UCSD-AML1 (cell line): ENCODE measurements at regions not wholly inside any gene's neighbourhood (a gene's known extent, or its start where the extent isn't known, plus 50 kb on each side); places are given as distances from the start of the nearest gene placed in this dataset.
"Not testable (repeated sequence)": the region's sequence is repeated elsewhere in the genome, so short reads cannot be mapped to it uniquely, and the experiment has no call there.

Experiments
- DNase-seq: peaks from one replicate; lab custom pipeline; 2025; ENCODE audit not compliant: unreplicated experiment; lab: John Stamatoyannopoulos, UW

DNA sequence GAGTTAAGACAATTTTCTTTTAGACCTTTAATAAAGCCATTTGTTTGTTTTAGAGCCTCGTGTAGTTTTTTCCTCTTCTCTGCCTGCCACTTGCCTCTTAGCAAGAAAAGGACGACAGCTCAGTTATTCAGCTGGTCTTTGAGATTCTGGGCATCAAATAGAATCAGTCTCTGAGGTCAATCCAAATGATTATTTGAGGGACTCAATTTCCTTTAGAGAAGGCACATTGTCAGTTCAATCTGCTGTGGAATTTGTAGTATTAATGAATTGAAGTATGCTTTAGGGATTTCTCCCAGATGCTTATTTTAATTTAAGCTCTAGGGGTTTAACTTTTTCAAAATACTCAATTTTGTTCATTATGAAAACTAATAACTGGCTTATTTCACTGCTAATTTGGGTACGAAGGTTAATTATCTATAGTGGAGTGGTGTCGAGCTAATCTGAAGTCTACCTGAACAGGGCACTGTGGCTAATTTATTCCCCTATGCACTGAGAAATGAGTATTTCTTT is 841.2 kb upstream of the AUTS2 start:
- DNase-seq: no peak

DNA sequence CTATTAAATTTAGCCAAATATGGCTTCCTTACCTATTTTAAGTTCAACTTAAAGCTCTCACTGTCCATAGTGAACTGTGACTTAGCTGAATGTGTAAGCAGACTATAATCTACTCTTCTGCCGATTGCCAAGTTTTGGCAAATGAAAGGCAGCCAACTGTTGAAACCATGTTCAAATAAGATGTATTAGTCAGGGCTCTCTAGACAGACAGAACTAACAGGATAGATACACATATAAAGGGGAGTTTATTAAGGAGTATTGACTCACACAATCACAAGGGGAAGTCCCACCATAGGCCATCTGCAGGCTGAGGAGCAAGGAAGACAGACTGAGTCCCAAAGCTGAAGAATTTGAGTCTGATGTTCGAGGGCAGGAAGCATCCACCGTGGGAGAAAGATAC is 837.7 kb upstream of the AUTS2 start:
- no peak for DNase-seq

DNA sequence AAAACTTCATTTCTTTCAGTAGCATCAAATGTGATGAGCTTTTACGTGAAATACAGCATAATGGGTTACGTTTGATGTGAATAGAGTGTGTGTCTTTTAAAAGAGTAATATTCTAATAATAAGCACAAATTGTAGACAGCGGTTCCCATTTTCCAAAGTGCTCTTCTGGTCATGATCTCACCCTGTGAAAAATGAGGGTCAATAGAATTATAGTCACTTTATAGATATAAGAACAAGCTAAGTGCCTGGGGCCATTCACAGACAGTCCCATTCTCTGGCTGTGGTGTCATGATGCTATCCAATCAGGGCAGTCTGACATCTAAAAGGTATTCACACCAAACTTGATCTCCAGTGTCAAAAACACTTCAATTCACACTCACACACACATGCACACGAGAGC is 830.8 kb upstream of the AUTS2 start:
- DNase-seq: no peak

DNA sequence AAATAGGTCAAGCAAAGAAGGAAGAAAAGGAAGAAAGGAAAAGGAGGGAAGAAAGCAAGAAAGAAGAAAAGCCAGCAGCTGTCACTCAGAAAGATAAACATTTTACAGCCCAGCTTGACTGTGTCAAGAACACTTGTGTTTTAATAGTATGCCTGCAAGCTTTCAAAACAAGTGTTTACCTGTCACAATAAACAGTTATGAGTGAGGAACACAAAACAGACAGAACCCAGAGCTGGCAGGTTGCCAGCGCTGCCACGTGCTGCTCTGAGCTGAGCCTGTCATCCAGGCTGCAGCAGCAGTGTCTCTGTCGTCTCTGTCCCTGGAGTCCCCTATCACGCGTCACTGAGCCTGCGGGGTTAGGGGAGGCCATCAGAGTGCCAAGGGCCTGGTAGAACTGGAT is 827.6 kb upstream of the AUTS2 start:
- DNase-seq: no peak

DNA sequence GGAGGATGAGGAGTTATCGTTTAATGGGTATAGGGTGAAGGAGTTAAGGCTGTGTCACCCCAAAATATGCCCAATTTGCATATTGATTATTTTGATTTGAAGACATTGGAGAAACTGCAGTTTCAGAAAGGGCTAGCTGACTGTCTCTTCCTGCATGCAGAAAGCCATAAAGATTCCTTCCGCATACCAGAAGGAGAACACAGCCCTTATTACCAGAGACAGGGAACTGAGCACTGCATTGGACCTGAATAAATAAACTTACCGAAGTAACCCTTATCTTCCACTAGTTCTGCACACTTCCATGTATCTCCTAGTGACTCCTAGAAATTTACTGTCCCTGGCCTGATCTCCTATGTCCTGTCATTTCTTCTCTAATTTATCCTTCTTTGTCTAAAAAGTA is 821.9 kb upstream of the AUTS2 start:
- no peak for DNase-seq

DNA sequence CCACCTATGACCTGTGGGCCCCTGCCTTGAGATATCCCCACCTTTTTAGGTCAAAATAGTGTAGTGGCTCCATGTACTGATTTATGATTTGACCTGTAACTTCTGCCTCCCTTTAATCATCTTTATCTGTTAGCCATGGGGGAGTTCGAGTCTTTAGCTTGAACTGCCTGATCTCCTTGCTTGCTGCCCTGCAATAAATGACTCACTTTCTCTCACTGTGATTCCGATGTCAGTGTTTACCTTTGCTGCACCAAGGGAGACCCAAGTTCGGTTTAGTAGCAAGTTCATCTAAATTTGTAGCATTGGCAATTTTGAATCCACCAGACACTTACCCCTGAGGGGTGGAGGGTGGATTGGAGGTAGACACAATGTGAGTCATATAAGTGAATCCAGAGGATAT is 814.6 kb upstream of the AUTS2 start:
- no peak for DNase-seq

DNA sequence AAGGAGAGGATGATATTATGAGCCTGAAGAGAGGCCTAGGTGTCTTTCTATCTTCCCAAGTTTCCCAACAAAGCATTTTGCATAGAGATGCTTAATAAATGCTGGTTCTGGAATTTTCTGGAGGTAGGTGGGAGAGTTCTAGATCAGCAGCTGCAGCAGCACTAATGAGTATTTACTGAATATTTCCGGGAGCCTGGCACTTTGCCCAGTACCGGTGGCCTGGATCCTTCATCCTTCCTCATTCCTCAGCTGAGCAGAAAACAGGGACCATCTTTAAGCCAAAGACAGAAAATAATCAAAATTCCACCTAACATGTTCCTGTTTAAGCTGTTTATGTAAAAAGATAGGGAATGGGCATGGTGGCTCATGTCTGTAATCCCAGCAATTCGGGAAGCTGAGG is 813.2 kb upstream of the AUTS2 start:
- DNase-seq: no peak

DNA sequence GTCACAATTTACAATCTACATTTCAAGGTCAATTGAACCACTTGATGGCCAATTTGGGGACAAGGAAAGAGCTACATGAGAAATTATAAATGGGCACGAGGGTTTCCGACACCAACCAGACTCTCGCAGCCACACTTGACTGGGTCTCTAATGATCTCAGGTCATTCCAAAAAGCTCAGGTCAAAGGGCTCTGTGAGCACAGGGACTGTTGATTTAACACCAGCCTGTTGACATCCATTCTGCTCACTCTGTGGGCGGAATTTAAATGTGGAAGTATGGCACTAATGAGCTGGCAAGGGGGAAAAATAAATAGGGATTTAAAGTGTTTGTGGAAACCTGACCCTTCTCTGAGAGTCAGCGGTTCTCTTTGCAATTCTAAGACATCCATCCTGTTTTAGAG is 810.7 kb upstream of the AUTS2 start:
- DNase-seq: no peak

DNA sequence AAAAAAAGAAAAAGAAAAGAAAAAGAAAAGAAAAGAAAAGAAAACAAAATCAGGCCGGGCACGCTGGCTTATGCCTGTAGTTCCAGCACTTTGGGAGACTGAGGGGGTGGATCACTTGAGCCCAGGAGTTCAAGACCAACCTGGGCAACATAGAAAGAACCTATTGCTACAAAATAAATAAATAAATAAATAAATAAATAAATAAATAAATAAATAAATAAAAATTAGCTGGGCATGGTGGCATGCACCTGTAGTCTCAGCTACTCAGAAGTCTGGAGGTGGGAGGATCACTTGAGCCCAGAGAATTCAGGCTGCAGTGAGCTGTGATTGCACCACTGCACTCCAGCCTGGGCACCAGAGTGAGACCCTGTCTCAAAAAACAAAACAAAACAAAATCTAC is 809.7 kb upstream of the AUTS2 start:
- DNase-seq: not testable (repeated sequence)

DNA sequence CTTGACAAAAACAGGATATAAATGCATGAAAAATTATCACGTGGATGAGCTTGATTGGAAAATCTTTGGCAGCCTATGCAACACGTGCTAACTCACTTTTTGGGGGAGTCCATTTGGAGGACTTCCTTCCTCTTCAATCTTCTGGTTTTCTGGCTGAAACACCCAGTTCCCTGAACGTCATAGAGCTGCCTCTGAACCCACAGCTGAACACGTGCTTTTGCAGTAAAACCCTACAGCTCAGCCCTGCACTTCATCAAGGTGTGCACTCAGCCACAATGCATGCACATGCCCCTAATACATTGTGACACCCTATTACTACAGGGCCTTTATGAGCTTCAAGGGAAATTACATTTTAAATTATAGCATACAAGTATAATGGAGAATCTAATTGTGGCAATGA is 808.7 kb upstream of the AUTS2 start:
- DNase-seq: no peak

DNA sequence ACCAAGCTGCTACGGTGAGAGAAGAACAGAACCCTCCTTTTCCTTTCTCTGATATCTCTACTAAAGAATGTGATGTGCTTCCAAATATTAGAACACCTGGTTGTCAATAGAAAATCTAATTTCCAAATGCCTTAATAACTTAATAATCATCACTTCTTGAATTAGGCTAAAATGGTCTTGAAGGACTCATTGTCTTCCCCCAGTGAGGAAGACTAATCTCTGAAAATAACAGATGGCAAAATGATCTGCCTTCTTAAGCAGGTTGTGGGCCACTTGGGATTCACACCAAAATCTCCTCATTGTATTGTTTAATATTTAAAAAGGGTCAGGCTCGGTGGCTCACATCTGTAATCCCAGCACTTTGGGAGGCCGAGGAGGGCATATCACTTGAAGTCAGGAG is 805.9 kb upstream of the AUTS2 start:
- DNase-seq: no peak

DNA sequence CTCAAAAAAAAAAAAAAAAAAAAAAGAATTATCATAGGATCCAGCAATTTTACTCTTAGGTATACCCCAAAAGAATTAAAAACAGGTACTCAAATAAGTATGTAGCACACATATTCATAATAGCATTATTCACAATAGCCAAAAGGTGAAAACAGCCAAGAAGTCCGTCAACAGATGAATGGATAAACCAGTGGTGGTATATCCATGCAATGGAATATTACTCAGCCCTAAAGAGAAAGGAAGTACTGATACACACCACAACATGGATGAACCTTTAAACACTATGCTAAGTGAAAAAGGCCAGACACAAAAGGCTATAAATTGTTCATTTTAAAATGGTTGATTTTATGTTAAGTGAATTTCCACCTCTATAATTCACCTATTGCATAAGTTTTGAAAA is 804.8 kb upstream of the AUTS2 start:
- no peak for DNase-seq

DNA sequence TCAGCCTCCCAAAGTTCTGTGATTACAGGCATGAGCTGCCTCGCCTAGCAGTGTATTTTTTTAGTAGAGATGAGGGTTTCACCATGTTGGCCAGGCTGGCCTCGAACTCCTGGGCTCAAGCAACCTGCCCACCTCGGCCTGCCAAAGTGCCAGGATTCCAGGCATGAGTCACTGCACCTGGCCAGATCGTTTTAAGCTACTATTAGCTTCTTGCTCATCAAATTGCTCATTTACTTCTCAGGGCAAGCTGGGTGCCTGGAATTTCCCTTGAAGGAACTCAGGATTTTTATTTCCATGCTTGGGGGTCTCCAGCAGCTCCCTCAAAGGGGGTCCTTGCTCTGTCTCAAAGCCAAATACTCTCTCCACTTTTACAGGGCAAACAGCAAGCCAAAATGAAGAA is 798.0 kb upstream of the AUTS2 start:
- no peak for DNase-seq

DNA sequence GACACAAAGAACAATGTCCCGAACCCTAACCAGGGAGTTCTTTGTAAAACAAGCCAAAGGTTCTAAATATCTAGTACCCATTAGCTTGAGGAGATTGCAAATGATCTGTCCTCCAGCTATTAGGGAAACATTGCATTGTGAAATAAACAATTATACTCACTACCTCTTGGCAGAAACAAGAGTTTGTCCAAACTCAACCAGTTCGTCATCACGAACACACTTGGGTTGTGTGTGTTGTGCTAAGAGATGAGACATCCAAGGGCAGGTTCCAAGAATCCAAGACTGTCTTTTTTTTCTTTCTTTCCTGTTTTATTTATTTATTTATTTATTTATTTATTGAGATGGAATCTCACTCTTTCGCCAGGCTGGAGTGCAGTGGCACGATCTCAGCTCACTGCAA is 793.1 kb upstream of the AUTS2 start:
- DNase-seq: no peak

DNA sequence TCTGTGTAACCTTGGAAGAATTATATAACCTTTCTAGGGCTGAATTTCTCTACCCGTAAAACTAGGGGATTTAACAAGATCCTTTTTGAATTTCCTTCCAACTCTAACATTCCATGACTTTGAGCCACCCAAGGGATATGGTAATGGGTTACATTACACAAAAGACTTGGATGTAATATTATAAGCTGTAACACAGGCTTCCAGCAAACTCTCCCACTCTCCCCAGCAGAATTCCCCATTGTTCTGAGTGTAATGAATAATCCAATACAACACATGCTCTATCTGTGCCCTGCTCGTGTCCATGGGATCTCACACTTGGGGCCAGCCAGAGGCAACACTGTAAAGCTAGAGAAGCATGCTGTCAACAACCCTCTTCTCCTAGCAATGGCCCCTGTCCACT is 790.6 kb upstream of the AUTS2 start:
- DNase-seq: no peak

DNA sequence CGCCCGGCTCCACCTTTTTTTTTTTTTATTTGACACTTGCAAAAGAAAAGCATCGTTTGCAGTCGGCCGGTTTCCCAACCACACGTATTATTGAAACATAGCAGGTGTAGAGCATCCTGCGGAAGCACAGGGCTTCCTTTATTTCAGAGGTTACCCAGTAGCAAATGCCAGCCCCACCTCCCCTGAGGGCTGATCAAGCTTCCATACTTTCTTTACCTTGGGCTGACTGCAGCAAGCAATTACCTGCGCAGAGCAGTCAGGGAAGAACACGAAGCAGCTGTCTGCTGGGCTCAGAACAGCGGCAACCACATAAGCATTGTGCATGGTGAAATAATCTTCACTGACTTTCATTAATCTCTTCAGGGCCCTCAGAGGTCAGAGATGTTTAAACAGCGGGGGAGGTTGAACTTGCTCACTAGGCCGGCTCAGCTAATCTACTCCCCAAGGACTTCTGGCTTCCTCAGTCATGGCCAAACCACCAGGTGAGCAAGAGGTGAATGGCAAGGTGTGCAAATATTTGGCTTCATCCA is 784.7 kb upstream of the AUTS2 start:
- no peak for DNase-seq

DNA sequence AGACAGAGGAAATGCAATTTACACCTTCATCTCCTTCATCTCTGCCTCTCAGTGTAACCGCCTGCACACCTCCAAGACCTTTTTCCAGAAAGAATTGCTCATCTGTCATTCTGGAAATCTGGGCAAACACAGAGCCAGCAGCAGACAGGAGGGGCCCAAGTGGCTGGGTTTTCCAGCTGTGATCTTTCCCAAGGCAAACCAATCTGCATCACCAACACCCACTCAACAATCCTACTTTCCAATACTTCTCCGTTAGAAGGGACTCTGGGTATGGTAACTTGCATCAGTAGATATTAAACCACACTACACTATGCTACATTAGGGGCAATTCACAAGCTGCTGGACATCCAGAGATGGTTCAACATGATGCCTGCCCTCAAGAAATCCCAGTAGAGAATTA is 781.8 kb upstream of the AUTS2 start:
- no peak for DNase-seq

DNA sequence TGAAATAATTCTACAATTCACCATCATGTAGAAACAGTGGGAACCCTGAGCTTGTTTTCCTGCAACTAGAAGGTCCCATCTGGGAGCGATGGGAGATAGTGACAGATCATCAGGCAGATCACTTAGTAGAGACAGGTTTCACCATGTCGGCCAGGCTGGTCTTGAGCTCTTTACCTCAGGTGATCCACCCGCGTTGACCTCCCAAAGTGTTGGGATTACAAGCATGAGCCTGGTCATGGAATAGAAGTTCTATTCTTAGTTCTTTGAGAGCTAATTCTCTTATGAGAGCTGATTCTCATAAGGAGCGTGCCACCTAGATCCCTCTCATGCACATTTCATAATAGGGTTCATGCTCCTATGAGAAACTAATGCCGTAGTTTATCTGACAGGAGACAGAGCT is 778.0 kb upstream of the AUTS2 start:
- no peak for DNase-seq

DNA sequence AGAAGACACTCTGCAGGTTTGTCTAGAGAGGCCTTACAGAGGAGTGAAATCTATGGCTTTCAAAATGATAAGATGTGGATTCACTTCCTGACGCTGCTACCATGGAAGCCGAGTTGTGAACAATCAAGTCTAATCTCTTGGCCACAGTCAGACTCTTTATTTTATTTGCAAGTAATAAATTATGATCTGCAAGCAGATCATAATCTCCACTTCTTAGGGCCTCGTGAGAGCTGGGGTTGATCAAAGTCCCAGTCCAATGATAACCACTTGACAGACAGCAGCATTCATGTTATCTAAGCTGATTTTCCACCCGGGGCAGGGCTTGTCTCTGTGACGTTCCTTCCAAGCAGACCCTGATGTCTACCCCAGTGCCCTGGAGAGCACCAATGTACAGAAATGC is 776.4 kb upstream of the AUTS2 start:
- DNase-seq: no peak

DNA sequence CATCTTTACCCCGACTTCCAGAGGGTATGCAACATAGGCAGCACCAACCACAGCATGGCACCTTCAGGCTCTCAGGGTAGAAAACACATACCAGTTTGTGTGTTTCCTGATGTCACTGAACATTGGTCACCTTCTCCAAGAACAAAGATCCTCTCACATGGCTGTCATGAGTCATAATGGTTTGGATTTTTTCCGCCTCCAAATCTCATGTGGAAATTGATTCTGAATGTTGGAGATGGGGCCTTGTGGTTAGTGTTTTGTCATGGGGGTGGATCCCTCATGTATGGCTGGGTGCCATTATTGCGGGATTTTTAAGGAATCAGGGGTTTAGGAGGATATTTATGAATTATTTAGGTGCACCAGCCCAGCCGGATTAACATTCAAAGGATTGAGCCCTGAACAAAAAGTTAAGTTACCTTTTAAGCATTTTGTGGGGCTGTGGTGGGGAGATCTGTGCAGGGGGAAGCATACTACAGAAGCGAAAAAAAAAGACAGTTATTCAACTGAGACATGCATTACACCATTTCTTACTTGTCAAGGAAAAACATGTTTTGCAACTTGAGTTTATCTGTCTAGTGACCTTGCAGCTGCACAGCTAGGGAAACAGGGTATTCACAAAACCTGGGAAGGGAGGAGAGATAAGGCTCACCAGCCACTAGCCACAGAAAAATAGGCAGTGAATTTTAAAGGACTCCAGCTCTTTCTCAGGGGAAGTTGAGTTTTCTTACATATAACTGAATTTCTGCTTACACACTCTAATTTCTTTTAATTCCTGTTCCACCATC is 774.1 kb upstream of the AUTS2 start:
- no peak for DNase-seq

DNA sequence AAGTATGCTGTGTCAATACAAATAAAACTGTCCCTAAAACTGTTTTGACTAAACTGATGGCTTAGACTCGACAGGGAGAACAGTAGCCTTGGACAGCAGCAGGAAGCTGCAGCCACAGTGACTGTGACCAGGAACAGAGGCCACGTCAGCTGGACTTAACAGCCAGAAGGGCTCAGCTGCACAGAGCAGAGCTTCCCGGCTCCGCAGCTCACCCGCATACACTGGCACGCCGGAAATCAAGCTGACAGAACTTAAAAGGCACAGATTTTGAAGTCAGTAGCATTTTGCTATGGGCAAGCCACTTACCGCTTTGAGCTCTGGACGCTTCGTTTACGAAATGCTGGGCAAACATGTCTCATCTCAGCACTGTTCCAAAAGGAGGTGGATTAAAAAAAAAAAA is 769.7 kb upstream of the AUTS2 start:
- no peak for DNase-seq

DNA sequence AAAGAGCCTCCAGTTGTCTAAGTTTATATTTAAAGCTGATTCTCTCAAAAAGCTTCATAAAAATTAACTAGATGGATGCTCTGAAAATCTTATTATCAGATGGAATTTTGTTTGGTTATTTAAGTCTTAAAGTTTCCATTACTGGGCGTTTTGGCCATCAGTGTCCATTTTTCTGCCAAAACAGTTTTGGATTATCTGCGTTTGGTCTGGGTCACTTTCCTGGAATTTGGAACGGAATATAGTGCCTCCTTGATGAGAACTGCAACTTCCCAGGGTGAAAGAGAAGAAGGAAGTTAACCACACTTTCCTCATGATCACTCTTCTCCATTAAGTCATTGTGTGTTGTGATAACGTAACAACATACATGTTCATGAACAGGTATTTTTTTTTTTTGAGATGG is 764.9 kb upstream of the AUTS2 start:
- DNase-seq: no peak

DNA sequence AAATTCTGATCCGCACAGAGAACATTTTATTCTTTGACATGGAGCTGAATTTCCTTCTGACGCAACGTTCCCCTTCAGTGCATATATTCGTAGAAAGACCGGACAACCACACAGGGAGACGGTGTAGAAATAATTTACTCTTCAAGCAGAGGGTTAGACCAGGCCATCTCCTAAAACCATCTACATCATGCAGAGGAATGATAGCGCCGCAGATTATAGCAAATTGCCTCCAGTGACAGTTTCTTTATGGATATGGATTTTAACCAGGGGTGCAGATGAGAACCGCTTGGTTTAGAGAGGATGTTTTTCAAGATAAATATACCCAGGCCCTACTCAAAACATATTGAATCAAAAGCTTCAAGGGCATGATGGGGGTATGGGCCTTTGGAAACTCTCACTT is 759.3 kb upstream of the AUTS2 start:
- no peak for DNase-seq
